Keratinocyte (primary cell): ENCODE measurements at regions not wholly inside any gene's neighbourhood (a gene's known extent, or its start where the extent isn't known, plus 50 kb on each side); places are given as distances from the start of the nearest gene placed in this dataset.

Experiments
- DNase-seq: peaks from one replicate; pipeline ENCODE4 v3.0.0-alpha.2; 2011; ENCODE audit warnings: low read depth, missing footprints, low spot score
- FAIRE-seq: peaks from 2 replicates; lab custom pipeline; 2011; peaks lifted over from hg19 to GRCh38; lab: Jason Lieb, UNC
- H2AFZ ChIP-seq: 2 replicates; pipeline ENCODE4 v1.6.0; 2012; ENCODE audit warnings: low read length, control low read depth, inconsistent platforms; ENCODE audit not compliant: control insufficient read depth
- H3K27ac ChIP-seq: 2 replicates; pipeline ENCODE4 v1.5.1; 2011; ENCODE audit warnings: low read length; ENCODE audit not compliant: control insufficient read depth, insufficient read depth
- H3K27me3 ChIP-seq: 3 replicates; pipeline ENCODE4 v1.6.0; 2011; ENCODE audit warnings: low read length; ENCODE audit not compliant: control insufficient read depth, insufficient read depth; ENCODE audit errors: extremely low read depth
- H3K36me3 ChIP-seq, 2 experiments: 2 replicates in 1 of 2; 3 replicates in 1 of 2; pipeline ENCODE4 v1.5.1; 2011; ENCODE audit warnings: low read length in 2 of 2, mild to moderate bottlenecking in 1 of 2; ENCODE audit not compliant: control insufficient read depth in 2 of 2, insufficient read depth in 2 of 2; ENCODE audit errors: extremely low read depth in 1 of 2
- H3K4me1 ChIP-seq: 3 replicates; pipeline ENCODE4 v1.5.1; 2011; ENCODE audit warnings: low read length; ENCODE audit not compliant: control insufficient read depth, insufficient read depth; ENCODE audit errors: extremely low read depth
- H3K4me2 ChIP-seq: 3 replicates; pipeline ENCODE4 v1.6.0; 2011; ENCODE audit warnings: low read depth, low read length; ENCODE audit not compliant: control insufficient read depth, insufficient read depth; ENCODE audit errors: extremely low read depth
- H3K4me3 ChIP-seq, 3 experiments: fragments of 200-600 bp in 1 of 3; sonication (generic) in 1 of 3; 2 replicates in 2 of 3; 3 replicates in 1 of 3; pipeline ENCODE4 v1.5.1; 2011 to 2016; ENCODE audit warnings: low read length in 3 of 3, mild to moderate bottlenecking in 3 of 3, control low read depth in 2 of 3, inconsistent platforms in 1 of 3, low read depth in 1 of 3, mixed read lengths in 1 of 3, mixed run types in 1 of 3, moderate library complexity in 1 of 3; ENCODE audit not compliant: control insufficient read depth in 2 of 3, insufficient read depth in 2 of 3; ENCODE audit errors: extremely low read depth in 1 of 3
- H3K79me2 ChIP-seq: 2 replicates; pipeline ENCODE4 v1.6.0; 2012; ENCODE audit warnings: low read length; ENCODE audit not compliant: control insufficient read depth, insufficient read depth
- H3K9ac ChIP-seq: 3 replicates; pipeline ENCODE4 v1.6.0; 2011; ENCODE audit warnings: low read length; ENCODE audit not compliant: control insufficient read depth, insufficient read depth; ENCODE audit errors: extremely low read depth
- H3K9me1 ChIP-seq: 3 replicates; pipeline ENCODE4 v1.6.0; 2011; ENCODE audit warnings: low read length; ENCODE audit not compliant: control insufficient read depth, insufficient read depth; ENCODE audit errors: extremely low read depth
- H3K9me3 ChIP-seq: 2 replicates; pipeline ENCODE4 v1.5.1; 2012; ENCODE audit warnings: low read depth, low read length; ENCODE audit not compliant: control insufficient read depth
- H4K20me1 ChIP-seq: 3 replicates; pipeline ENCODE4 v1.6.0; 2011; ENCODE audit warnings: low read length; ENCODE audit not compliant: control insufficient read depth, insufficient read depth; ENCODE audit errors: extremely low read depth
- EZH2 ChIP-seq: IDR thresholded peaks from one replicate; pipeline ENCODE4 v1.6.1; 2012; ENCODE audit warnings: inconsistent platforms, mild to moderate bottlenecking, low read length, moderate library complexity
- dilution Hi-C: fragments of 300-500 bp; cut with MboI; formaldehyde crosslinking; loops from one replicate; pipeline ENCODE4 v1.7.0; 2020; ENCODE audit warnings: low sequenced_read_pairs; ENCODE audit not compliant: extremely low pct_ligation_motif_present
- TF ChIP-seq, protein P1 (sequence below), 3 experiments: IDR thresholded peaks in 1 of 3; conservative IDR thresholded peaks in 1 of 3; optimal IDR thresholded peaks in 1 of 3; 2 replicates in 2 of 3; 3 replicates in 1 of 3; pipeline versions ENCODE3 to v1.5.1; 2011; ENCODE audit warnings: low read length in 3 of 3, mild to moderate bottlenecking in 3 of 3, moderate library complexity in 2 of 3, control low read depth in 1 of 3, inconsistent platforms in 1 of 3; ENCODE audit not compliant: insufficient read depth in 2 of 3; ENCODE audit errors: extremely low read depth in 1 of 3

DNA sequence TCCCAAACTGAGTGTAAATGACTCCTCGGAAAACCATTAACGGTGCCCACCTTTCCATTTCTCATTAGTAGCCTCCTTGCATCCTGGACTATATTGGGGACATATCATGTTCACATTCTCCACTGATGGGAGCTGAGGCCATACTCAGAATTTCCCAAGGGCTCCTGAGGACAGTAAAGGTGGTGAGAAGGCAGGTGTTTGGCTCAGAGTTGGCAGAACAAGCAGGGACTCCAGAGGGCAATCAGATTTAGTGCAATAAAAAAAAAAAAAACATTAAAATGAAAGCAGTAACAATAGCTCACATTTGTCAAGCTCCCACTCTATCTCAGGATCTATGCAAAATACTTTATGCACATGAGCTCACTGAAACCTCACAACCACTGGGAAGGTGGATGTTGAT, 401.4 kb downstream of the MAFB start:
- Histone ChIP-seq H3K4me2 (peak overlapping the region; percentile 9), H3K27me3 (peaks cover 7% of the 10 kb centered on the region), H3K4me1 (peaks cover 26% of the 10 kb centered on the region), H3K27ac (no peak overlapping the region), H2AFZ (no peak overlapping the region), H3K36me3 (no peaks in the 10 kb centered on the region), H3K79me2 (no peaks in the 10 kb centered on the region), H3K9ac (no peak overlapping the region), H3K9me1 (no peaks in the 10 kb centered on the region), H4K20me1 (no peaks in the 10 kb centered on the region), H3K9me3 (no peaks in the 10 kb centered on the region), H3K4me3 (no peak overlapping the region)
- TF ChIP-seq, protein P1, sequence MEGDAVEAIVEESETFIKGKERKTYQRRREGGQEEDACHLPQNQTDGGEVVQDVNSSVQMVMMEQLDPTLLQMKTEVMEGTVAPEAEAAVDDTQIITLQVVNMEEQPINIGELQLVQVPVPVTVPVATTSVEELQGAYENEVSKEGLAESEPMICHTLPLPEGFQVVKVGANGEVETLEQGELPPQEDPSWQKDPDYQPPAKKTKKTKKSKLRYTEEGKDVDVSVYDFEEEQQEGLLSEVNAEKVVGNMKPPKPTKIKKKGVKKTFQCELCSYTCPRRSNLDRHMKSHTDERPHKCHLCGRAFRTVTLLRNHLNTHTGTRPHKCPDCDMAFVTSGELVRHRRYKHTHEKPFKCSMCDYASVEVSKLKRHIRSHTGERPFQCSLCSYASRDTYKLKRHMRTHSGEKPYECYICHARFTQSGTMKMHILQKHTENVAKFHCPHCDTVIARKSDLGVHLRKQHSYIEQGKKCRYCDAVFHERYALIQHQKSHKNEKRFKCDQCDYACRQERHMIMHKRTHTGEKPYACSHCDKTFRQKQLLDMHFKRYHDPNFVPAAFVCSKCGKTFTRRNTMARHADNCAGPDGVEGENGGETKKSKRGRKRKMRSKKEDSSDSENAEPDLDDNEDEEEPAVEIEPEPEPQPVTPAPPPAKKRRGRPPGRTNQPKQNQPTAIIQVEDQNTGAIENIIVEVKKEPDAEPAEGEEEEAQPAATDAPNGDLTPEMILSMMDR (optimal IDR thresholded peaks at IDR 0.05 in 1 of 3, IDR thresholded peaks at IDR 0.05 in 1 of 3, conservative IDR thresholded peaks at IDR 0.05 in 1 of 3; ENCODE audit: extremely low read depth in 1 of 3, insufficient read depth in 2 of 3, low read length in 3 of 3) = no peak
- TF ChIP-seq EZH2 = no peak
- DNase-seq (no peak), FAIRE-seq (no peak)
- dilution Hi-C loops = no loop called here

DNA sequence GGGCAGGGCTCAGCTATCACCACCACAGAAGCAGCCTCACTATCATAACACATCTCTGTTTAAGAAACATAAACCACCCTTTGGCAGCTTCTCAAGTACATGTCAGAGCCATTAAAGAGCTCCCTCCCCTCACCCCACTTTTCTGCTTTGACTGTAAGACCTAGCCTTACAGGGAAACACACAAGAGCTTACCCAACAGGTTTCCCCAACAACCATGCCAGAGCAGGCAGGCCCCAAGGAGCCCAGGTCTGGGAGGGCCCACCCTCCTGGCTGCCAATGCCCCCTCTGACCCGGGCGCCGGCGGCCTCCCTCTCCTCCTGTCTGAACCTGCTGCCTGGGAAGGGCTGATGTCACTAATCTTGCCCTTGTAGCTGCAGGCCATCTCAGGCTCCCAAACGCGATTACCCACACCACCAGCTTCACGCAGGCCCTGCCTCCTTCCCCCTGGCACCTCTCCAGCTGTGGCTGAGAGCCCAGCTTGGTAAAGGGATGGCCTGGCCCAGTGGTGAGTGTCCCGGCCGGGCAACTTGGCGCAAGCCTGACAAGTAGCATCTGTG, 402.0 kb downstream of the MAFB start:
- no peaks in the 10 kb centered on the region for H3K9me3 ChIP-seq
- H3K4me3 ChIP-seq = no peak overlapping the region
- DNase-seq (peak; percentile 80), FAIRE-seq (peak; percentile 90)
- H3K27ac ChIP-seq = no peak overlapping the region
- H3K9me1 ChIP-seq = no peaks in the 10 kb centered on the region
- H3K4me1 ChIP-seq = peaks cover 30% of the 10 kb centered on the region
- dilution Hi-C loops = no loop called here
- H3K79me2 ChIP-seq = no peaks in the 10 kb centered on the region
- no peaks in the 10 kb centered on the region for H4K20me1 ChIP-seq
- no peak overlapping the region for H3K9ac ChIP-seq
- H3K4me2 ChIP-seq = peak overlapping the region; percentile 9
- H3K36me3 ChIP-seq = no peaks in the 10 kb centered on the region
- peaks cover 7% of the 10 kb centered on the region for H3K27me3 ChIP-seq
- H2AFZ ChIP-seq = no peak overlapping the region
- TF ChIP-seq, protein P1 (optimal IDR thresholded peaks at IDR 0.05 in 1 of 3, IDR thresholded peaks at IDR 0.05 in 1 of 3, conservative IDR thresholded peaks at IDR 0.05 in 1 of 3; ENCODE audit: extremely low read depth in 1 of 3, insufficient read depth in 2 of 3, low read length in 3 of 3) = no peak
- no peak for TF ChIP-seq EZH2
